CD4-positive, alpha-beta T cell treated with Interleukin-4 for 4 hours (primary cell): ENCODE measurements at regions not wholly inside any gene's neighbourhood (a gene's known extent, or its start where the extent isn't known, plus 50 kb on each side); places are given as distances from the start of the nearest gene placed in this dataset.
"Not testable (repeated sequence)": the region's sequence is repeated elsewhere in the genome, so short reads cannot be mapped to it uniquely, and the experiment has no call there.

Experiments
- DNase-seq: peaks from one replicate; pipeline ENCODE4 v3.0.0-alpha.2; 2020

DNA sequence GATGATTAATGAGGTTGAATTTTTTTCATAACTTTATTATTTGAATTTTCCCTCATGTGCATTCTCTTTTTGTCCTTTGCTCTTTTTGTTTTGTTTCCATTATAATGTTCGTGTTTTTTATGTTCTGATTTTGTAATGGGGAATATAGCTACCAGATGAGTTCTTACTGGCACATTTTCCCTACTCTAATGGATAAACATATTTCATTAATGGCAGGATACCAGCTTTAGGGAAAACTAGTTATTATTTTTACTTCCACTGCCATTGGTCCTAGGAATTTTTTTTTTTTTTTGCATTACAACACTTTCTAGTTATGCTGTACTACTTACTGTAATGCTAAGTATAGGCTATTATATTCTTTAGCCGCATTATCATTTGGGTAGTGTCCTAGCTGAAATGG, 286.3 kb downstream of the SPRY1 start:
- no peak for DNase-seq

DNA sequence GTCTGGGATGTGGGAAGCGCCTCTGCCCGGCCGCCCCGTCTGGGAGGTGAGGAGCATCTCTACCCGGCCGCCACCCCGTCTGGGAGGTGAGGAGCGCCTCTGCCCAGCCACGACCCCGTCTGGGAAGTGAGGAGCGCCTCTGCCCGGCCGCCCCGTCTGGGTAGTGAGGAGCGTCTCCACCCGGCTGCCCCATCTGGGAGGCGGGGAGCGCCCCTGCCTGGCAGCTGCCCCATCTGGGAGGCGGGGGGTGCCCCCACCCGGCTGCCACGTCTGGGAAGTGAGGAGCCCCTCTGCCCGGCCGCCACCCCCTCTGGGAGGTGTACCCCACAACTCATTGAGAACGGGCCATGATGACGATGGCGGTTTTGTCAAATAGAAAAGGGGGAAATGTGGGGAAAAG, 288.3 kb downstream of the SPRY1 start:
- not testable (repeated sequence) for DNase-seq

DNA sequence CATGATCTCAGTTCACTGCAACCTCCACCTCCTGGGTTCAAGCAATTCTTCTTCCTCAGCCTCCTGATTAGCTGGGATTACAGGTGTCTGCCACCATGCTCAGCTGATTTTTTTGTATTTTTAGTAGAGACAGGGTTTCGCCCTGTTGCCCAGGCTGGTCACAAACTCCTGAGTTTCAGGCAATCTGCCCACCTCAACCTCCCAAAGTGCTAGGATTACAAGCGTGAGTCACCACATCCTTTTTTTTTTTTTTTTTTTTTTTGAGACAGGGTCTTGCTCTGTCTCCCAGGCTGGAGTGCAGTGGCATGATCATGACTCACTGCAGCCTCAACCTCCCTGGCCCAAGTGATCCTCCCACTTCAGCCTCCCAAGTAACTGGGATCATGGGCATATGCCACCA, 298.9 kb downstream of the SPRY1 start:
- DNase-seq: not testable (repeated sequence)

DNA sequence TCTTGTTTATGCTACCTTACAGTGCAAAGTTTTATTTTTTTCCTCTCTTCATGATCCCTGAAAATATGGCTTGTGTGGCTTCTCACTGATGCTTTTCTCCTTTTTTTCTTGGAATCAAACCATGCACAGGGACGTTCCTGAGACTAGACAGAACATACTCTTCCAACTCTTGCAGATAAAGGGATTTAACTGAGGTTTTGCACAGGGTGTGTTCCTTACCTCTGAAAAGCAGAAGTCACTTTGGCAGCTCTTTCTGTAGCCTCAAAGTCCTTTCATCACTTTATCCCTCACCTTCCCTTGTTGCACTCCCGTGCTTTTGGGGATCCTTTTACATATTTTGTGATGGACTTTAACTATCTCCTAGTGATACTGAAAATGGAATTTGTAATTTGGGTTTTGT, 300.1 kb downstream of the SPRY1 start:
- no peak for DNase-seq

DNA sequence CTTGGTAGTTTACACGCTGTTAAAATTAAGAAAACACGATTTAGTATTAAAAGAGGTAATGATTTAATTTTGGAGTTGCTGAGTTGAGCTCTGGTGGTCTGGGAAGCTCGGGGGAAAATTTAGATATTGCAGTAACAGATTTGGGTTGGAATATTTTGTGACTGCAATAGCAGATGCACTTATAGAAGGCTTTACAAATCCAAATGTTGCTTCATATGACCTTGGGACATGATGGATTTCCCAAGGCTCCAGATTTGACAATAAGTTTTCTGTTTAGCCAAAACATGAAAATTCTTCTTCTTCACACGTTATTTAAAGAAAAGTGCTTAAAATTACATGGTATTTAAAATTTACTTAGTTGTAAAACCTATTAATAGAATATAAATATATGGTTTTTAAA, 302.0 kb downstream of the SPRY1 start:
- no peak for DNase-seq

DNA sequence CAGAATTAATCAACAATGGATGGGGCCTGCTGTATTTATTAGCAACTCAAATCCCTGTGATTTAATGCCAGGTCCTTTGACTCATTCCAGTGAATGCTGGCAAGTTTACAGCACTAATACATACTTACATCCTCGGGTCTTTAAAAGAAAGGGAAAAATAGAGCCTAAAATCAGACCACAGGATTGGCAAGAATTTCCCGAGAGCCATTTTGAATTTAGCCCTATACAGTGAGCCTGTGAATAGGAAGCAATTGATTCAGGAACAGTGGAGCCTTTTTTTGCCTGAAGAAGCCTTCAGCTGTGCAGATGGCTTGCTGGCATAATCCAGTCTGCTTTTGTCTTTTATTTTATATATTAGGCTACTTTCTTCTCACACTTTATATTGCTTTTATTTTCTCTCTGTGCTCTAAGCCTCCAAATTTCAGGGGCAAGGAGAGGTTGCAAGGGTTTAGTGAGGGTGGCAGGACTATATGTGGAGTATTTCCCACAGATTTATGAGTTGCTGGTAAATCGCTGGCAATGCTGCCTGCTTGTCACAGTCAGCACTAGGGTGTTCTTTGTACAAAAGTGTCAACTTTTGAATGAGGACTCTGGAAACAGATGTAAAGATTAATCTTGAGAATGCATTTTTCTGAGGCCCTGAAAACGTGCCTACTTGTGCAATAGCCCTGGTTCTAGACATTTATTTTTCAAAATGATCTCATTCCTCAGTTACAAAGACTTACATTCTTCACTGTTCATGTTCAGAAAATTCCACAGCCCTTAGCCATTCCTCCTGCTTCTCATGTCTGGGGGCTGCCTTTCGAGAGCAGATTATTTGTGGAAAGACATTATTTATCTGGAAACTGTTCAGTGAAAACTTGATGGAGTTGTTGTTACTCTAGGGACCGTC, 303.5 kb downstream of the SPRY1 start:
- DNase-seq: no peak

DNA sequence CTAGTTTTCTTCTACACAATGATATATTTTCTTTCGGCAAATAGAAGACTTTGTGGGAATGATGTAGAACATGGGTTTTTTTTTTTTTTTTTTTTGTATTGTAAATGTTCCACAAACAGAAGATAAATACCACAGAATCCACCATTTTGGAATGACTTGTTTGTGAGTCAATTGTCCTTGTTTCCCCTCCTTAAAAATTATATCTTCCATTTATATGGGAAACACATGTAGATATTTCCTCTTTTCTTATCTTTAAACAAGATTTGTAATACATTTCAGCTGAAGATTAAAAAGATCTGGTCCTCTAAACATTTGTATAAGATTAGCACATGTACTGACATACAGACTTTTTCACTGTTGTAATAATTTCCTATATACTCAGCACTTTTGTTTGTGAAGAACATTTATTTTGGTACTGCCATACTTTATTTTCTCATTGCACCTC, 304.6 kb downstream of the SPRY1 start:
- no peak for DNase-seq

DNA sequence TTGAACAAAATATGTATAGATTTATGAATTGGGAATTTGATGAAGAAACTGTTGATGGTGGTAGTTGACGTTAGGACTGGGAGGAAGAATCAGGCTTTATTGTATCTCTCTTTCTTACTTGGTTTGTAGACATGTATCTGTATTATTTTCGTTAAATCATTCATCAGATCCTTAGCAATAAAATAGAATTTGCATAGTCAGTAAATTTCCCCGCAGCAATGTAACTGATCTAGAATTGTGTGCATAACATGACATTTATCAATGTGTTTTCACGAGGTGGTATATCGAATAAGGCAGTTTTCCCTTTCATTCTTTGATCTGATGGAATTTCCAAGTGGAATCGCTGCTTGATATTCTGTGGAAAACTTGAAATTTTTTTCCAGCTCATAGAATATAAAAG, 308.8 kb downstream of the SPRY1 start:
- no peak for DNase-seq

DNA sequence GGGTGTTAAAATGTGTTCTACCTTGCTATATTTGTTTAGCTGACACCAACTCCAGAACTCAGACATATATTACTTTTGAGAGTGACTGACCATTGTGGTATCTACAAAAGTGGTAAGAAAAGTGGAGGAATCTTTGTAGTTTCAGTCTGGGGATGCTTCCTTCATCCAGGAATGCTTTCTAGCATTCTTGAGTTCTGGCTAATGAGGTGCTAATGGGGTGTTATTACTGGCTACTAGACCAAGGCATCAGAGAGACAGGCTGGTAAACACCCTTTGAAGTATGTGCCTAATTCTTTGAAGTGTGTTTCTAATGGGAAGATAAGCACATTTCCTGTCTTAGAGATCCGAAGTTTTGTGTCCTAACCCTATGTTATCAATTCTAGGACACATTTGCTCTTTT, 310.4 kb downstream of the SPRY1 start:
- no peak for DNase-seq

DNA sequence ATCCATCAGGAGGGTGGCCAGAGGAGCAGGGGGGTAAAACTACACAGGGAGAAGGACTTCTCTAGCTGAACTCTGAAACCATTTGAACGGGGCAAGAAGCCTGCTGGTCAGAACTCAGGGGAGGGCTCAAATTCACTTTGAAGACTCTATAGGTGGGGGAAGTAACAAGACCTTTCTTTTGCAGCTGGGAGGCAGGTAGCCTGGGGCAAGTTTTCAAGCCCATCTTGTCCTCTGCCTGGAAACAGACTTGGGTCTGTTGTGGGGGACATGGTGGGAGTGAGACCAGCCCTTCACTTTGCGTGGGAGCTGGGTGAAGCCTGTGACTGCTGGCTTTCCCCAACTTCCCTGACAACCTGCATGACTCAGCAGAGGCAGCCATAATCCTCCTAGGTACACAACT, 312.3 kb downstream of the SPRY1 start:
- DNase-seq: no peak

DNA sequence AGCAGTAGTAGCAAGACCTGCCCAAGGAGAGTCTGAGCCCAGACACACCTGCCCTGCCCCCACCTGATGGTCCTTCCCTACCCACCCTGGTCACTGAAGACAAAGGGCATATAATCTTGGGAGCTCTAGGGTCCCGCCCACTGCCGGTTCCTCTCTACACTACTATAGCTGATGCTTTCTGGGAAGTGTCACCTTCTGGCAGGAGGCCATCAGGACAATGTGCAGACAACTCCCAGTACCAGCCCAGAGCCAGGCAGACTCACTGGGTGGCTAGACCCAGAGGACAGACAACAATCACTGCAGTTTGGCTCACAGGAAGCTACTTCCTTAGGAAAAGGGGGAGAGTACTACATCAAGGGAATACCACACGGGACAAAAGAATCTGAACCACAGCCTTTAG, 312.7 kb downstream of the SPRY1 start:
- no peak for DNase-seq

DNA sequence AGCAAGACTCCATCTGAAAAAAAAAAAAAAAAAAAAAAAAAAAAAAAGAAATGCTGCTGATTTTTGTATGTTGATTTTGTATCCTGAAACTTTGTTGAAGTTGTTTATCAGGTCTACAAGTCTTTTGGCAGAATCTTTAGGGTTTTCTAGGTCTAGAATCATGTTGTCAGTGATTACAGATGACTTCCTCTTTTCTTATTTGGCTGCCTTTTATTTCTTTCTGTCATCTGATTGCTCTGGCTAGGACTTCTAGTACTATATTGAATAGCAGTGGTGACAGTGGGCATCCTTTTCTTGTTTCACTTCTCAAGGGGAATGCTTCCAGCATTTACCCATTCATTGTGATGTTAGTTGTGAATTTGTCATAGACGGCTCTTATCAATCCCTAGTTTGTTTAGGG, 334.4 kb downstream of the SPRY1 start:
- no peak for DNase-seq

DNA sequence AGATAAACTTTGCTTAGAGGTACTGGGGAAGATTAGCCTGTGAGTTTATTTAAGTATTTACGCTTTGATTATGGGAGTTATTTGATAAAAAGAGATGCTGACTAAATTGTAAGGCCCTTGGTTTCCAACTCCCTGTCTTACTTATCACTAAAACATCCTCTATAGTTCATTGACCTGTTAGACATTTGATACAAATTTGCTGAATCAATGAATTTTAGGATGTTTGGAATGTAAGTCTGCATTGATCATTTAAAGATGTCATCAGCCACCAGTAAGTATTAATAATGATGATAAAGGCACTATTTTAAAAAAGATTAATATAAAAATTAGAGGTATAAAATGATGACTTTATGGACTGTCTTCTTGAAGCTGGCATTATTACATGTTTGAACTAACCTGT, 340.6 kb downstream of the SPRY1 start:
- no peak for DNase-seq

DNA sequence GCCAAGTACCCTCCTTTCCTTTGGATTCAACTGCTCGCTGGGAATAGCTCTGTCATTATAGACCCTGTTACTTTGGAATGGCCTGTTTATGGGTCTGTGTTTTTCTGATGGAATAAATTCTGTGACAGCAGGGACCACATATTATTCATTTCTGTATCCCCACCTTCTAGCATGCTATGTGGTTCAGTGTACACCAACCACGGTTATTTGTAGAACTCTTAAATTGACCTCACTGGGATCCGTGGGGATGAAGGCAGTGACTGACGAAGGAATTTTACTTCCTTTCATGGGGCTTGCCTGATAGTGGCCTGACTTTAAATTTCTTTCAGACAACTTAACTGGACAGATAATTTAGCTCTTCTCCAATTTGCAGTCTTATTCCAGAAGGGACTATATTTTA, 343.2 kb downstream of the SPRY1 start:
- DNase-seq: no peak

DNA sequence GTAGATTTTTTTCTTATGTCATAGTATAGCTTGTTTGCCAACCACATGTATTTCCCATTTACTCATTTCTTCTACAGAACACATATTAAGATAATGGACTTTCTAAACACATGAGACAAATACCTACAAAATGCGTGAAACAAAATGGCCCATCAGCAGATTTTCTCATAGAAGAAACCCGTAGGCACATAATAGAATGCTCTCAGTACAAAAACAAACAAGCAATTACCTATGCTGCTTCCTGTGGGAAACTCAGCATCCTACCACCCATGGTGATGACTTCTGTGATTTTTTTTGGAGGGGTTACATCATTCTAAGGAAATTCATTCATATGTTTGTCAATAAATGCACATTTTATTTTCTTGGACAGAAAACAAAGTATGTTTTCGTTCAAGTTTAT, 343.6 kb downstream of the SPRY1 start:
- no peak for DNase-seq

DNA sequence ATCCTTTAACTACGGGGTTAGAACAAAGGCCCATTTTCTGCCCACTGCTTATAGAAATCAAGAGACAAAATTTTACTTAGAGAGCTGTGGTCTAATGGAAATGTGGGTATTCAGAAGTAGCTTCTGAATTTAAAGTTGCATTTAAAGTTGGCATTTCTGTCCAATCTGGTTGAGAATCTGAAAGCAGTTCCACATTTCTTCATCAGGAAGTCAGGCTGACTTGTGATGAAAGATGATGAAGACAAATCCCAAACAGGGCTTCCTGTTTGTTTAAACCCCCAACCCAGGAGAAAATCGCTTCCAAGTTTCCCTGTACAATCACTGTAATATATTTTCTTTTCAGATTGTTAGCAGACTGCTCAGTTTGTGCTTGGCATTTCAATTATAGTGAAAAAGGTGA, 345.3 kb downstream of the SPRY1 start:
- no peak for DNase-seq

DNA sequence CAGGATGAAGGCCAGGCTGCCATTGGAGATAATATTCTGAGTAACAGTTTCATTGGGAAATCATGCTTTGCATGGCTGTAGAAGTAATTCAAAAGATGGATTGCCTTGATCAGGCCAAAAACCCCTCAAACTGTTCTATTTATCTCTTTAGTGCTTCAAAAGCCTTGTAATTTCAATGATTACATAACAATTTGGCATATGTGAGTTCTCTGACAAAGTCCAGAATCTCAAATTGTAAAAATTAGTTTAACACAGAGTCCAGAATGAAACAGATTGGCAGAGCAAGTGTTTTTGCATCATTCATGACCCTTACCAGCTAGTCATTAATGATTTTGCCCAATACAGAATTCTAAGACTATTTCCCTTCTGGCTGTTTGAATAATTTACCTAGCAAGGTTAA, 347.3 kb downstream of the SPRY1 start:
- DNase-seq: no peak

DNA sequence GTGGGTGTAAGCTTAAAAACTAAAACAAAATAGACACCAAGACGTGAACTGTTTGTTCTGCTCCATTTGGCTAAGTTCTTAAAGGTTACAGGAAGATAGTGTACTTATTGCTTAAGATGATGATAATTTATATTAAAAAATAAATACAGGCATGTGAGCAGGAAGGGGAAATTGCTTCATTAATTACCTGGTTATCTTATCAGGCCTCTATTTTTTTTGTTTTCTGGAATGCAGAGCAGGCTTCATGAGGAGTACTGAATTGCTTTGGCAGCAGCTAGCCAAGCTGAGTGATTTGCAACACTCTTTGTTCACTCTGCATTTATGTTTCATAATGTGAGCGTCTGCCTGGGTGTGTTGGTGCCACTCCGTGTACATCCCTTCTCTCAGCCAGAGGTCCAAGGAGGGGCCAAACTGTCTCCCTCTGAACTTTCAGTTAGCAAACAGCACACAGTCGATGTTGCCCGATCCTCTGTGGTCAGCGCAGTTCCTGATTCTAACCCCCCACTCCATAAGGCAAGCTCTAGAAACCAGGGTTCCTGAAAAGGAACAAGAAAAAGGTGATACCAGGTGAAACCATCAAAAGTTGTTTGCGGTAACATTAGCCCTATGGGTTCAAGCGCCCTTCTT, 348.2 kb downstream of the SPRY1 start:
- no peak for DNase-seq

DNA sequence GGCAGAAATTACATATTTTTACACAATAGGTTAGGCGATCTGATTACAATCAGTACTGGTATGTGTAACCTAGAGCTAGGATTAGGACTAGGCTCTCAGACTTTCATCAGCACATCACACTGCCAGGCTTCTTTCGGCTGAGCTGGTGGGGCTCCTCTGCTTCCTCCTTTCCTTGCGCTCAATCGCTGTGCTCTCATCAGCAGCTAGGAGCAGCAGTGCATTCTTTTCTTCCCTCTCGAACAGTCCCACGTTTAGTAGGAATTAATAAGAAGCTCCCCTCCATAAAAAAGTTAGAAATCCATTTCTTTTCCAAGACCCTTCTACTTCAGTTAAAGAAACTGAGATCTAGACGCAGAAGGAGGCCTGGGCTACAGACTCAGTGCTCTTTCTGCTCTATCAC, 350.4 kb downstream of the SPRY1 start:
- DNase-seq: no peak

DNA sequence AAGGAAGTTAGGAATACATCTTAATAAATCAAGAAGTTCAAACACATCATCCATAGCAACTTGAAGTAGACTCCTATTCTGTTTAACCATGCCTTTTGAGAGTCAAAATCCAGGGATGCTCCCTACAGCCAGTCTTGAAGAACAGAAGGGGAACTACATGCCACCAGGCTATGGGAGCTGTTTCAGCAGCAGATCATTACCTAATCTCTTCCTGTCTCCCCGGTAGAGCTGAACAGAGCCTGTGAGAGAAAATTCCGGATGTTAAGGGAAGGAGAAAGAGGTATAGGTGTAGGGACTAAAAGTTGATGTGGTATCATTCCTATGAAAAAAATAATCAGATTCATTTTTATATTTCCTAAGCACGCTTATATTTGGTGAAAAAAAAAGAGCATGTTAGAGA, 352.2 kb downstream of the SPRY1 start:
- no peak for DNase-seq

DNA sequence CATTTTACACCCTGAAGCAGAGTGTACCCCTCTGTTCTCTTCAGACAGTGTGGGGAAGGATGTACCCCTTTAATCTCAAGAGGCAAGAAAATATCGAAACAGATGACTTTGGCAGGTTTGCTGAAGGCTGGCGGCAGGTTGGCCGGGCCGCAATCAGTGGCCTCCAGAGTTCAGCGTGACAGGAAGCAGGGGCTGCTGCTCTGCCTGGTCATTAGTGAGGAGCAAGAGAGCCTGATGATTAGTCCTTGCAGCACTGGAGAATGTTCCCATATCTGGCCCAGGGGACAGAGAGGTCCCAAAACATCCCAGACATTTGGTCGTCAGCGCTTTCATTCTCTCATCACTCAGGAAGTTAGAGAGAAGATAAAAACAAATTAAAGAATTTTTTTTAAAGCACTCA, 352.8 kb downstream of the SPRY1 start:
- no peak for DNase-seq

DNA sequence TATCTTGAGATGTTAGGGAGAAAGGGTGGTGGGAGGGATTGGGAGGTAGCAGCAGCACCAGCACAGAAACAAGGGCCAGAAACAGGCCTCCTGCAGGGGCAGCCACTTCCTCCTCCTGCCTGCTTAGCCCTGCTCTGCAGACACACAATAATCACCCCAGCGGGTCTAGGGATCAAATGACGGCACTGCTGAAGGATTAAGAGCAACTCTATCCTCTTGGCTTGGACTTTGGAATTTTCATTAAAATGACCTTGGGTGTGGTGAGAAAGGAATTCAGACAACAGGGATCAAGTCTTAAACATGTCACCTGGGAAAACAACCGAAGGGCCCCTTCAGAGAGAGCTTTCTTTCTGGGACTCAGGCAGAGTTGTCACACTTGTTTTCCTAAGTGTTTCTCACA, 353.4 kb downstream of the SPRY1 start:
- DNase-seq: no peak

DNA sequence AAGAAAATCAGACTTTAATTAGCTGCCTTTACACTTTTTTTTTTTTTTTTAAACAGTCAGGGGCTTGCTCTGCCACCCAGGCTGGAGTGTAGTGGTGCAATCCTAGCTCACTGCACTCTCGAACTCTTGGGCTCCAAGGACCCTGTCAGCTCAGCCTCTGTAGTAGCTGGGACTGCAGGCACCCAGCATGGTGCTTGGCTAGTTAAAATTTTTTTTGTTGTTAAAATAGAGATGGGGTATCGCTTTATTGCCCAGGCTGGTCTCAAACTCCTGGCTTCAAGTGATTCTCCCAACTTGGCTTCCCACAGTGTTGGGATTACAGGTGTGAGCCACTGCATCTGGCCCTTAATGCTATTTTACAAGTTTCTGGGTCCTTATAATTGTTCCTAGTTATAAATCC, 359.1 kb downstream of the SPRY1 start:
- no peak for DNase-seq

DNA sequence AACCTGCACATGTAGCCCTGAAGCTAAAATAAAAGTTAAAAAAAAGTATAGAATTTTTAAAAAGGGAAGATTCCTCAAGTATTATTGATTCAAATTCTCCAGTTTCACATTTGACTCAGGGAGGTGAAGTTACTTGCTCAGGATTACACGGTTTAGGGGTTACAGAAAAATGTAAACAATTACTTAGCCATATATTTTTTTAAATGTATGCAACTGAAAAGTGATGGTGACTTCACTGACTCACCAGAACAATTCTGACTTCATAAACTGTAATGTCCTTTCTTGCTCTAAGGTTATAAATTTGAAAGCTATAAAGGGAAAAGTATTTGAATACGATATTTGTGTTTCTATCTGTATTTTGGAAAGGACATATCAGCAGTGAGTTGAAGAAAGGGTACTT, 371.2 kb downstream of the SPRY1 start:
- no peak for DNase-seq

DNA sequence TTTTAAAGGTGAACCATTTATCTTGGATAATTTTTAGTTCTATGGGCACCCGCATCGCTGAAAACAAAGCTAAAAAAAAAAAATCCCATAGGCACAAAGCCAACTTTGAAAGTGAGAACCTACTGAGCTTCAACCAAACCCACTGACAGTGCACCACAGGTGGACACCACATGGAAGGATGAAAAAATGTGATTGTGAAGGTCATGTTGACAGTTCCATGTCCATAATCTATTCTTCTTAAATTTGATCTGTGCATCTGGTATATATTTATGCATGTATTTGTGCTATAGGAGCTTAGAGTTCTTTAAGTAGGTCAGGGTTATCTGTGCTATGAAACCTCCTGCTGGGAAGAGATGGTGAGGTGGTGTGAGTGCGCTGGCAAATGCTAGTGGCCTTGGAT, 374.3 kb downstream of the SPRY1 start:
- no peak for DNase-seq
